ENCODE measurements at regions not wholly inside any gene's neighbourhood (a gene's known extent, or its start where the extent isn't known, plus 50 kb on each side); places are given as distances from the start of the nearest gene placed in this dataset.
"Not testable (repeated sequence)": the region's sequence is repeated elsewhere in the genome, so short reads cannot be mapped to it uniquely, and the experiment has no call there.

GRCh38 chr12:65742018-65743010, 82.0 kb upstream of the HMGA2 start:
- DNase-seq = peak in 1 of 3 experiments; percentile 19

GRCh38 chr12:65744236-65744840, 79.9 kb upstream of the HMGA2 start:
- DNase-seq = not testable (repeated sequence)

DNA sequence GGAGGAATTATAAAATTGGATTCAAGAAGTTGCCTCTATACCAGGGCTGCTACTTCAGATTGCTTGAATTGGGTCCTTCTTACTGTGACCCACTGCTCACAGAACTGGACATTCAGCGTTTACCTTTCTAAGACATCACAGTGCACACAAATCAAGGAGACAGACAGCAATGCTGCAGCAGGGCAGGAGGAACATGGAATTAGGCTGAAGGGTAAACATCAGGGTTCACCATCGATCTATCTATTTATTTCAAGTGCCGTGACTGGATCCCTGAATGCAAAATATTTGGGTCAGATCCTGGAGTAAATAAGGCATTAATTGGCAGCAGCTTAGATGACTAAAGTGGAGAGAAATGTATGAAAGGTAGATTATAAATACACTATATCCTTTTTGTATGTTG, 76.9 kb upstream of the HMGA2 start:
- DNase-seq = no peak

GRCh38 chr12:65748332-65748731, 76.0 kb upstream of the HMGA2 start:
- no peak for DNase-seq

DNA sequence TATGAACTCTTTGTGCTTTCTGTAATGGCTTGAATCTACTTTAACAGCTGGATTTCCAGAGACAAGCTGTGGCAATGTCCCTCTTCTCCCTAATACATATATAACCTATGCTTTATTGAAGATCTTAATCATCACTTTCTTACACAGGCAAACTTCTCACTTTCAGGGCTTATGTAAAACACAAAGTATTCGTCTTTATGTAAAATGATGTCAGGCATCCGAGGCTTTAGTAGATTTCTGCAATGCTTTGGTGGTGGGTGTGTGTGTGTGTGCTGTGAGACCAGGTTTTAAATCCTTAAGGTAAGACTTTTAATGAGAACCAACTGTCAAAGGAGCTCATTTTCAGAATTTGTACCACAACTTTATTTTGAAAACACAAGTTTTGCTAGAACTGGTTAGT, 70.0 kb upstream of the HMGA2 start:
- no peak for DNase-seq

GRCh38 chr12:65754744-65755595, 69.3 kb upstream of the HMGA2 start:
- no peak for DNase-seq

- DNase-seq = no peak
Measured at GRCh38 chr12:65755596-65755978, 68.7 kb upstream of the HMGA2 start.

- DNase-seq = no peak
Measured at GRCh38 chr12:65756267-65756666, 68.0 kb upstream of the HMGA2 start.

DNA sequence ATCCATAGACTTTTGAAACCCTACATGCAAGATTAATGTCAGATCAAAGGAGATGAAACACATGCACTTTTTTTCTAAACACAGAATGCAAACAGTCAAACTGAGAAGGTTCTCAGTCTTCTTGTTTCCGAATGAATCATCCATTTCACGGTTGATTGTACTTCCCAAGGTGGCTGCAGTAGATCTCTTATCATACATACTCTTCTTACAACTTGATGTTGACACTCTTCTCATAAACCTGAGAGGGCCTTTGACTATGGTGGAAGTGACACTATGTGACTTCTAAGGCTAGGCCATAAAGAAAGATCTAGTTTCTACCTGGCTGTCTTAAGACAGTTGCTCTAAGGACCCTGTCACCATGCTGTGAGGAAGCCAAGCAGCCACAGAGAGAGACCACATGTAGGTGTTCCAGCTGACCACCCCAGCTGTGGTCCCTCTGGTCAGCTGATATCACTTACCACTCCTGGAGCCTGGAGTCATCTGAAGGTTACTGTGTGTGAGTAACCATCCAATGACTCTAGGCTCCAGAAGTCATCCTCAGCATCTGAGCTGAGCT, 67.2 kb upstream of the HMGA2 start:
- DNase-seq = no peak

DNA sequence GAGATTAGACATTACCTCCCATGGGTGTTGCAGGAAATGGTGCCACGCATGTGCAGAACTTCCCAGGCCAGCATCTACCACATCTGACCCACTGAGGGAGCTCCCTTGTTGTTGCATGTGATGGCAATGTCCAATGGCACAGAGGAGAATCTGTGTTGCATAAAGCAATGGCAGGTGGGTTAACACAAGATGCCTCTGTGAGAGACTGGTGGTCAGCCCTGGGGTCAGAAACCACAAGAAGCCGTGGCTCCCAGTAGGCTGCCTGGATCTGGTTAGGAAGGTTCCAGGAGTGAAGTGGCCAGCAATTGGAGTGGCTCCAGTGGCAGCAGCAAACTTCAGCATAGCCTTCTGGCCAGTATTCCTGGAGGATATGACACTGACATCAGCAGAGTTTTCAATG, 65.9 kb upstream of the HMGA2 start:
- DNase-seq = no peak

DNA sequence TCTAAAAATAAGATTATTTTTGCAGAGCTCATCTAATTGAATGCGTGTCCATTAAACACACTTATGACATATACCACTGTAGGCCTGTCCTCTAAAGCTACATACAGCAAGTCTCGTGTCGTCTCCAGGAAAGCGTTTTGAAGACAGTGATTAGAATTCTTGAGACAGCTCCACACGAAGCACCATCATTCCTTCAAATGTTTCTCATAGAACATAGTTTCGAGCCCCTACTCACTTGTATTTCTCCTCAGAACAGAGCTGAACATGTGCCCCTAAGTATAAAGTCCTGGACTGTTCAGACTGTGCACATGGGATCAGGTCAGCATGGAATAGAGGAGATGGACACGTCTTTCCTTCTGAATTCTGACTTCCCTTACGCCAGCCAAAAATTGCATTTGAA, 64.5 kb upstream of the HMGA2 start:
- no peak for DNase-seq

DNA sequence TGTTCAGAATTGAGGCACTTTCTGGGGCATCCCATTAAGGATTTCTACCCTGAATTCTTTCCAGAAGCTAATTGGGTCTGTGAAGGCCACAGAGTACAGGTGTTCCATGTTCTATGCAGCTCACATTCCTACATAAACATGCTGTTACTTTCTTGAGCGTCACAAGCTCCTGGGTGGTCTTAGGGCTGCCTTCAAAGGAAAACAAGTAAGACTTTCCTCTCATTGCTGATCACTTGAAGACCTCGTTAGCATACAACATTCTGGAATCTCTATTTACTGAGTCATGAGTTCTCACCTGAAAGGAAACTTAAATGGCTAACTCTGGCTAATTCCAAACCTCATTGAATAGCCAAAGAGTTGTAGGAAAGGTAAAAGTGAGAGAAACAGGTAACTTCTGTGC, 63.0 kb upstream of the HMGA2 start:
- DNase-seq = no peak

- DNase-seq = no peak
Measured at GRCh38 chr12:65764325-65764724, 60.0 kb upstream of the HMGA2 start.

DNA sequence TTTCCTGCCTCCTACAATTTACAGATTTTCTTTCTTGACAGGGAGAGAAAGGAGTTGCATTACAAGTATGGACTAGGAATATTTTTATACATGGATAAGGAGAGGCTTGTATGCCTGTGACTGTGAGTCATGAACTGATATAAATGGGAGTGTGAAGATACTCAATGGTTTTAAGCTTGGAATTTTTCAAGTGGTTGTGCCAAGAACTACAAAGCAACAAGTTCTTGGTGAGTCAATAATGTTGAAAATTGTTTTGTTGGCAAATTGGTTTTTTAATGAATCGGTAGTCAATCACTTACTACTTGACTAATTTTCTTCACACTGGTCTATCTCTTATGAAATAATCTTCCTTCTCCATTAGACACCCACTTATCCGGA, 58.9 kb upstream of the HMGA2 start:
- no peak for DNase-seq

DNA sequence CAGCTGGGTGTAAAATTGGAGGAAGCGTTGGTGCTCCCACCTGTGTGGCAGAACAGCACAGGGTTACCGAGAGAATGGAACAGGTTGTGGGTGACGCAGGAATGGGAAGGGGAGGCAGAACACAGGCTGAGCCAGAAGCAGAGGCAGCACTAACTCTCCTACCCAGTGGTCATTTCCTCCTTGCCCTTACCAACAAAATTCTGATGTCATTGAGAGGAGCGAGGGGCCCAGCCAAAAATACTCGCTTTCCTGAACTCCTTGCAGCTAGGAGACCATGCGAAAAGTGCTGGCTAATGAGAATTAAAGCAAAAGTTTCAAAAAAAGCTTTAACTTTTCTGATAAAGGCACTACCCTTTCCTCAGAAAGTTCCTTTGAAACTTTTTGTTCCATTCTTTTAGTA, 54.4 kb upstream of the HMGA2 start:
- DNase-seq = no peak

Measured in NCI-H1417 (cell line).